Stomach smooth muscle (tissue), 2 donors: ENCODE measurements at regions not wholly inside any gene's neighbourhood (a gene's known extent, or its start where the extent isn't known, plus 50 kb on each side); places are given as distances from the start of the nearest gene placed in this dataset.
"Not testable (repeated sequence)": the region's sequence is repeated elsewhere in the genome, so short reads cannot be mapped to it uniquely, and the experiment has no call there.

ENCODE experiments used
- H3K27ac ChIP-seq: one replicate; pipeline ENCODE4 v1.7.0; 2013; ENCODE audit warnings: mild to moderate bottlenecking, low read length, inconsistent platforms
- H3K27me3 ChIP-seq, 2 donors: one replicate each; pipeline ENCODE4 v1.7.0; 2013; ENCODE audit warnings: low read length in 2 of 2; ENCODE audit not compliant: insufficient read depth in 2 of 2, control insufficient read depth in 1 of 2
- H3K36me3 ChIP-seq, 2 donors: one replicate each; pipeline ENCODE4 v1.7.0; 2013; ENCODE audit warnings: low read length in 2 of 2; ENCODE audit not compliant: control insufficient read depth in 2 of 2, insufficient read depth in 2 of 2
- H3K4me1 ChIP-seq: one replicate; pipeline ENCODE4 v1.7.0; 2013; ENCODE audit warnings: low read length; ENCODE audit not compliant: control insufficient read depth, insufficient read depth
- H3K4me3 ChIP-seq, 2 donors: one replicate each; pipeline ENCODE4 v1.7.0; 2013; ENCODE audit warnings: low read length in 2 of 2
- H3K9ac ChIP-seq, 2 donors: one replicate each; pipeline ENCODE4 v1.7.0; 2013; ENCODE audit warnings: low read length in 2 of 2, mild to moderate bottlenecking in 1 of 2
- H3K9me3 ChIP-seq, 2 donors: one replicate each; pipeline ENCODE4 v1.7.0; 2013; ENCODE audit warnings: low read length in 2 of 2; ENCODE audit not compliant: control insufficient read depth in 2 of 2
- donor health status: healthy.
- donor health status: Pancreatic carcinoma.

- Histone ChIP-seq H3K9ac (no peak overlapping the region), H3K4me3 (no peak overlapping the region), H3K4me1 (no peaks in the 10 kb centered on the region), H3K36me3 (no peaks in the 10 kb centered on the region), H3K27me3 (no peaks in the 10 kb centered on the region), H3K27ac (no peak overlapping the region), H3K9me3 (no peaks in the 10 kb centered on the region)
Observed at GRCh38 chr5:25339541-25339940, 694.8 kb upstream of the CDH10 start.

GRCh38 chr5:25334350-25334749, 689.6 kb upstream of the CDH10 start:
- Histone ChIP-seq H3K27ac (no peak overlapping the region), H3K27me3 (no peaks in the 10 kb centered on the region), H3K9ac (no peak overlapping the region), H3K36me3 (no peaks in the 10 kb centered on the region), H3K4me3 (no peak overlapping the region), H3K9me3 (no peaks in the 10 kb centered on the region), H3K4me1 (no peaks in the 10 kb centered on the region)

- Histone ChIP-seq H3K9ac (no peak overlapping the region), H3K27ac (no peak overlapping the region), H3K4me3 (no peak overlapping the region), H3K27me3 (no peaks in the 10 kb centered on the region), H3K36me3 (no peaks in the 10 kb centered on the region), H3K9me3 (no peaks in the 10 kb centered on the region), H3K4me1 (no peaks in the 10 kb centered on the region)
Observed at GRCh38 chr5:25330721-25331120, 685.9 kb upstream of the CDH10 start.

DNA sequence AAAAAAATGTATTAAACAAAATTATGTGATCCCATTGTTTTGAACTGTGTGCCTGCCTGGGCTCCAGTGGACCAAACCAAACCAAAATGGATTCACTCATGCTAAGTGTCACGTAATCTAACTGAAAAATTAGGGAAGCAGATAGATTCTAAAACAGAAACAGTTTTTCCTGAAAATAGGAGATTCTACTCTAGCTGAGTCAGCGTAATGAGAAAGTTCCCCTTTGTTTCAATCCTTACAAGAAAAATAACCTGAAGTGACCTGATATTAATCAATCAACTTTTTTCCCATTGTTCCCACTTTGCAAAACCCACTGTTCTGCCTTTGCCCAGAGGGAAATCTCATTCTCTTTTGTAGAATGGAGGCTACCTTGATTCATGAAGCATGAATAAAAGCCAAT, 682.4 kb upstream of the CDH10 start:
- Histone ChIP-seq H3K27me3 (no peaks in the 10 kb centered on the region), H3K4me1 (no peaks in the 10 kb centered on the region), H3K36me3 (no peaks in the 10 kb centered on the region), H3K9me3 (no peaks in the 10 kb centered on the region), H3K4me3 (no peak overlapping the region), H3K27ac (no peak overlapping the region), H3K9ac (no peak overlapping the region)

GRCh38 chr5:25301836-25302235, 657.1 kb upstream of the CDH10 start:
- H3K27me3 ChIP-seq: no peaks in the 10 kb centered on the region
- no peaks in the 10 kb centered on the region for H3K36me3 ChIP-seq
- H3K4me1 ChIP-seq: no peaks in the 10 kb centered on the region
- H3K9me3 ChIP-seq: no peaks in the 10 kb centered on the region
- no peak overlapping the region for H3K27ac ChIP-seq
- no peak overlapping the region for H3K9ac ChIP-seq
- H3K4me3 ChIP-seq: no peak overlapping the region

DNA sequence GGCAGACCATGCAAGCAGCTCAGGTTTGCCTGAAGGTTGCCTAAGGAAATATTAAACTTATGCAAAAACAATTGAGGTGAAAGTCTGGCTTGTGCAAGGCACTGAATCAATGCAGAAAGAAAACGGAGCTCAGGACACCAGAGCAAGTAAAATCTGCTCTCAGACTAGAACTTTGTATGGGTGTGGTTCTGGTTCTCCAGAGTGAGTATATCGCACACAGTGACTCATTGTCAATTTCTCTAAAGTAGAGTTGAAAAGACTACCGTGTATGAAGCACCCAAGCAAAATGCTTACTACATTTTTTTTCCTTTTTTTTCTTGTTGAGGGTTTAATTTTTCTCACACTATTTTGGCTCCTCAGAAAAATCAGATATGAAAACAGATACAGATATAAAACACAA, 650.3 kb upstream of the CDH10 start:
- Histone ChIP-seq H3K9ac (no peak overlapping the region), H3K27ac (no peak overlapping the region), H3K27me3 (no peaks in the 10 kb centered on the region), H3K9me3 (no peaks in the 10 kb centered on the region), H3K36me3 (no peaks in the 10 kb centered on the region), H3K4me1 (no peaks in the 10 kb centered on the region), H3K4me3 (no peak overlapping the region)

DNA sequence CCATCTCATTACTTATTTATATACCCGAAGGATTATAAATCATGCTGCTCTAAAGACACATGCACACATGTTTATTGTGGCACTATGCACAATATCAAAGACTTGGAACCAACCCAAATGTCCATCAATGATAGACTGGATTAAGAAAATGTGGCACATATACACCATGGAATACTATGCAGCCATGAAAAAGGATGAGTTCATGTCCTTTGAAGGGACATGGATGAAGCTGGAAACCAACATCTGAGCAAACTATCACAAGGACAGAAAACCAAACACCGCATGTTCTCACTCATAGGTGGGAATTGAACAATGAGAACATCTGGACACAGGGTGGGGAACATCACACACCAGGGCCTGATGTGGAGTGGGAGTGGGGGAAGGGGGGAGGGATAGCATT, 645.0 kb upstream of the CDH10 start:
- not testable (repeated sequence) for H3K9ac ChIP-seq, H3K36me3 ChIP-seq, H3K9me3 ChIP-seq, H3K4me1 ChIP-seq, H3K4me3 ChIP-seq, H3K27me3 ChIP-seq, H3K27ac ChIP-seq

- Histone ChIP-seq H3K27me3 (no peaks in the 10 kb centered on the region), H3K4me1 (no peaks in the 10 kb centered on the region), H3K27ac (no peak overlapping the region), H3K9ac (no peak overlapping the region), H3K36me3 (no peaks in the 10 kb centered on the region), H3K9me3 (no peaks in the 10 kb centered on the region), H3K4me3 (no peak overlapping the region)
Observed at GRCh38 chr5:25286319-25286718, 641.5 kb upstream of the CDH10 start.

GRCh38 chr5:25285136-25285535, 640.4 kb upstream of the CDH10 start:
- Histone ChIP-seq H3K27ac (no peak overlapping the region), H3K9me3 (no peaks in the 10 kb centered on the region), H3K4me1 (no peaks in the 10 kb centered on the region), H3K9ac (no peak overlapping the region), H3K36me3 (no peaks in the 10 kb centered on the region), H3K27me3 (no peaks in the 10 kb centered on the region), H3K4me3 (no peak overlapping the region)

DNA sequence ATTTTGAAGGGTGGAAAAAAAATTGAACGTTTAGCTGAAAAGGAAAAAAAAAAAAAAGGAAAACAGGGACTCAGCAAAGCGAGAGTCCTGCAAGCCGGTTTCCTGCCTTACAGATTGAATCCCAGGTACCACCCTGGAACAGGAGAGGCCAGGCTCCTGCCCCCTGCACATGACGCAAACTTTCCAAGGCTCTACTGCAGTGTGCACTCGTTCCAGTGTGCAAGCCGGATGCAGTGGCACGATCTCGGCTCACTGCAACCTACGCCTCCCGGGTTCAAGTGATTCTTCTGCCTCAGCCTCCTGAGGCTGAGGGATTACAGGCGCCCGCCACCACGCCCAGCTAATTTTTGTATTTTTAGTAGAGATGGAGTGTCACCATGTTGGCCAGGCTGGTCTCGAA, 618.7 kb upstream of the CDH10 start:
- H3K9me3 ChIP-seq, H3K4me1 ChIP-seq, H3K4me3 ChIP-seq, H3K9ac ChIP-seq, H3K27ac ChIP-seq, H3K27me3 ChIP-seq, H3K36me3 ChIP-seq: not testable (repeated sequence)

DNA sequence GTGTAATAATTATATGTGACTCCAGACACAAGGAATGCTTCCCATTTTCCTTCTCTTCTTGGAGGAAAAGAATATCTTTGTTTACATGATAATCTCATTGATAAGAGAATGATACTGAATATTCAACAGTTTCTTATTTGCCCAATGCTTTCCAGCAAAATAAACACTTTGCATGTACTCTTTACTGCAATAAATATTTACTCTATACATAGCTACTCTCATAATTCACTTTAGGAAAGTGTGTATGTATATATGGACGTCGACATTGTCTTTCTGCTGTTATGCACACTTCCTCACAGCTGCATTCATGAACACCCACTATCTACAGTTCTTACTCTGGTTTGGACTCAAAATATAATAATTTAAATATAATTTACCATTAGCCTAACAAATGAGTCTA, 617.4 kb upstream of the CDH10 start:
- H3K9me3 ChIP-seq: no peaks in the 10 kb centered on the region
- no peak overlapping the region for H3K9ac ChIP-seq
- no peaks in the 10 kb centered on the region for H3K27me3 ChIP-seq
- H3K27ac ChIP-seq: no peak overlapping the region
- no peak overlapping the region for H3K4me3 ChIP-seq
- no peaks in the 10 kb centered on the region for H3K36me3 ChIP-seq
- H3K4me1 ChIP-seq: no peaks in the 10 kb centered on the region

DNA sequence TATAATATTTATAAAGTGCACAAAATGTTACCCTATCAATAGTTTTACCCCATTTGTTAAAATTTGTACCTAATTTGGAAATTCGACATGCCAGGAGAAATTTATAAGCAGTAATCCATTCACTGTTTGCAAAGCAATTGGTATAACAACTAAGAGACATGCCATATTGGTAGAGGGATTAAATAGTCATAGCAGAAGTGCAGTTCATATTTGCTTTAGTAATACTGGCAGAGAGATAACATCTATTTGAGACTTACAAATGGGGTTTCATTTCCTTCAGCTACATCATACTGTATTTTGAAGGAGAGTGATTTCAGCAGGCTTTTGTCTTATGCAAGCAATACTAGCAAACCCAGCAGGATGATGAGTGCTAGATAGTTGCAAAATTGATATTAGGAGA, 610.4 kb upstream of the CDH10 start:
- H3K27ac ChIP-seq: no peak overlapping the region
- H3K36me3 ChIP-seq: no peaks in the 10 kb centered on the region
- no peaks in the 10 kb centered on the region for H3K4me1 ChIP-seq
- no peak overlapping the region for H3K4me3 ChIP-seq
- H3K9ac ChIP-seq: no peak overlapping the region
- no peaks in the 10 kb centered on the region for H3K27me3 ChIP-seq
- no peaks in the 10 kb centered on the region for H3K9me3 ChIP-seq
